ENCODE measurements at regions not wholly inside any gene's neighbourhood (a gene's known extent, or its start where the extent isn't known, plus 50 kb on each side); places are given as distances from the start of the nearest gene placed in this dataset.

GRCh38 chr5:29185558-29185957 is 2007.9 kb upstream of the CDH6 start:
- no peak for TF ChIP-seq CTCF (IDR thresholded peaks at IDR 0.05; ENCODE audit: extremely low read depth, missing control alignments)
- DNase-seq (ENCODE audit: low spot score): no peak

- TF ChIP-seq CTCF (IDR thresholded peaks at IDR 0.05; ENCODE audit: extremely low read depth, missing control alignments): no peak
- DNase-seq (ENCODE audit: low spot score): no peak
These were observed 2017.7 kb upstream of the CDH6 start for GRCh38 chr5:29175774-29176173.

GRCh38 chr5:29170599-29170998 is 2022.9 kb upstream of the CDH6 start:
- no peak for TF ChIP-seq CTCF (IDR thresholded peaks at IDR 0.05; ENCODE audit: extremely low read depth, missing control alignments)
- DNase-seq (ENCODE audit: low spot score): no peak

- no peak for TF ChIP-seq CTCF (IDR thresholded peaks at IDR 0.05; ENCODE audit: extremely low read depth, missing control alignments)
- DNase-seq (ENCODE audit: low spot score): no peak
These were observed 2023.6 kb upstream of the CDH6 start for GRCh38 chr5:29169886-29170285.

- DNase-seq (ENCODE audit: low spot score): no peak
- TF ChIP-seq CTCF (IDR thresholded peaks at IDR 0.05; ENCODE audit: extremely low read depth, missing control alignments): no peak
These were observed 2031.2 kb upstream of the CDH6 start for GRCh38 chr5:29162297-29162696.

- DNase-seq (ENCODE audit: low spot score): no peak
- no peak for TF ChIP-seq CTCF (IDR thresholded peaks at IDR 0.05; ENCODE audit: extremely low read depth, missing control alignments)
These were observed 2031.8 kb upstream of the CDH6 start for GRCh38 chr5:29161399-29162291.

GRCh38 chr5:29157975-29158374 is 2035.5 kb upstream of the CDH6 start:
- DNase-seq (ENCODE audit: low spot score): no peak
- TF ChIP-seq CTCF (IDR thresholded peaks at IDR 0.05; ENCODE audit: extremely low read depth, missing control alignments): no peak
